Colon (tissue), 2 donors: ENCODE measurements at regions not wholly inside any gene's neighbourhood (a gene's known extent, or its start where the extent isn't known, plus 50 kb on each side); places are given as distances from the start of the nearest gene placed in this dataset.

Experiments
- FAIRE-seq: peaks from 2 replicates; lab custom pipeline; 2012; peaks lifted over from hg19 to GRCh38; lab: Jason Lieb, UNC
- donor health status: control.
- donor health status: control.

DNA sequence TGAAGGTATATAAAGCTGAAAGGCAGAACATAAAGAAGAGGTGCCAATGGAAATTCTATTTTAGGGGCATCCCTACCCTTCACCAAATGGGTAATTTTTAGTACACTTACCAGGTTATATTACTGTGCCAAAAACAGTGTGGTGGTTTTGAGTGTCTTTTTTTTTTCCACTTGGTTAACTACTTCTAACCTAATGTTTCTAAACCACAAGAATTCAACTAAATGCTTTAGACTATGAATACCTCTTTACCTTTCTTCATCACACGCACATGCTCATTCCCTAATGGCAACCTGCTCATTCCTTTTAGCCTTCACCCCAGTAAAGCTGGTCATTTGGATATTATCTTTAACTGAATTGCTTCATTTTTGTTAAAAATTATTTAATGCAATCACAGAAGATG lies 215.6 kb downstream of the PIK3R1 start:
- FAIRE-seq = no peak

- FAIRE-seq = no peak
These were observed 216.2 kb downstream of the PIK3R1 start for GRCh38 chr5:68431601-68432337.

GRCh38 chr5:68432682-68433081 lies 217.1 kb downstream of the PIK3R1 start:
- FAIRE-seq = no peak

GRCh38 chr5:68433526-68433922 lies 218.0 kb downstream of the PIK3R1 start:
- no peak for FAIRE-seq

DNA sequence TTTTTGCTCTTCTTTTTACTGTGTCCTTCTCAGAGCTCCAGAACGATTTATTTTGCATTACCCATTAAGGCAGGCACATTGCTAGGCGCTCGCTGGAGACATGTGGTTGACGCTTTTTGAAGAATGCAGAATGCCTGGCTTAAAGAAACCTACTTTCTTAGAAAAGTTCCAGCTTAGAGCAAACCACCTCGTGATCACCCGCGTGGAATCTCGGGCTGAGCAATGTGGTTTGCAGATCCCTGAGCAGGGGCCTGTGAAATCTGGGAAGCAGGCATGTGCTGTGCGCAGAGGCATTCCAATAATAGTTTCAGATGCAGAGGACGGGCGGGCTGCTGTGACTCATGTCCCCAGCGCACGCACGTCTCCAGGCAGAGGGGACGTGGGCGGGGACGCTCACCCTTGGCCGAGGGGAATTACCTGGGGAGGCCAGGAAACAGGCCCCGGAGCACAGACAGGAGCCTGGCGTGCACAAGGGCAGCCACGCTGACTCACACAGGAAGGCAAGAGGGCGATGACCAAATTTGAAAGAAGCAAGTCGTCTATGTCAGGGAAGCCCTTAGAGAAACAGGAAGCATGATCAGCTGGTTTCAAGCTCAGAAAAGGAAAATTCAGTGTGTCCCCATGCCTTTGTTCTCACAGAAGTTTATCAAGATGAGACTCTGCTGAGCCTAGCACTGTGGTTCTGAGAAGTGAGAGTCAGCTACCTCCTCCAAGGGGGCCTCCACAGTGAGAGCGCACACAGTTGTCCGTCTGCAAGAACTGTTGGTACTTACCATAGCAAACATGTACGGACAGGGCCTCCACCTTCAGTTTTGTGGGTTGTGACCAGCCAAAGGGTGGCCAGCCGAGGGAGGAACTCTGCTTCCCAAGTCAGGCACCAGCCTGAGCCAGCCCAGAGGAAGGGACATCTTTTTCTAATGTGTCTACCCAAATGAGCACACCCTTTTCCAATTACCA lies 218.6 kb downstream of the PIK3R1 start:
- FAIRE-seq = no peak

GRCh38 chr5:68435611-68436010 lies 220.1 kb downstream of the PIK3R1 start:
- FAIRE-seq = no peak

GRCh38 chr5:68436686-68437520 lies 221.3 kb downstream of the PIK3R1 start:
- FAIRE-seq = no peak

- FAIRE-seq = no peak
These were observed 223.3 kb downstream of the PIK3R1 start for GRCh38 chr5:68438876-68439275.

DNA sequence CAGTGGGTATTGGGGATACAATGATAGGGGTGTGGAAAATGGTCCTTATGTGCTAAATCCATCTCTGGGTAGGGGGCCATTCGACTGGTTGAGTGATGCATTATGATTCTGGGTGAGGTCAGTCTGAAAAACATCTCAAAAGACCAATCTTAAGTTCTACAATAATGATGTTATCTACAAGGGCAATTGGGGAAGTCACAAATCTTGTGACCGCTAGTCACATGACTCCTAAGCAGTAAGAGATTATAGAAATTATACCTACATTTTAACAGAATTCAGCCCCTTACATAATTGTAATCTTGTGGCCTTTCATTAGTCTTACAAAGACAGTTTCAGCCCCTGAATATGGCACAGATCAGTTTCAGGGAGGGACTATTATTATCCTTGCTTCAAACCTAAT lies 224.7 kb downstream of the PIK3R1 start:
- FAIRE-seq = no peak

GRCh38 chr5:68440651-68441050 lies 225.1 kb downstream of the PIK3R1 start:
- no peak for FAIRE-seq

- no peak for FAIRE-seq
These were observed 225.9 kb downstream of the PIK3R1 start for GRCh38 chr5:68441309-68442073.

- no peak for FAIRE-seq
These were observed 227.5 kb downstream of the PIK3R1 start for GRCh38 chr5:68443091-68443490.

DNA sequence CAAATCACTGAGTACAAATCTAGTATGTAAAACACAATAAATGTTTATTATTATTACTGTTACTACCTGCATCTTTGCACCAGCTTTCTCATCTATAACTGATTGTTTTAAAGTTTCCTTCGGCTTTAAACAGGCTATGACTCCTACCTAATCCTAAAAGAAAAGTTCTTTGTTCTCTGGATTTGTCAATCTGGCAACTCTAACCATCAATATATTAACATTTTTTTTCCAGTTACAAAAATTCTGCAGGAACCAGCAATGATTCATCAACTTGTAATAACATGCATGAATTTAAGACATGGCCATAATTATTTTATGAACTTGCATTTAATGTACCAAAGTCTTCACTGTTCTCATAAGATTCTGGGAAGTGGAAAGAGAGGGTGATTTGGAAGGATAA lies 228.5 kb downstream of the PIK3R1 start:
- no peak for FAIRE-seq

DNA sequence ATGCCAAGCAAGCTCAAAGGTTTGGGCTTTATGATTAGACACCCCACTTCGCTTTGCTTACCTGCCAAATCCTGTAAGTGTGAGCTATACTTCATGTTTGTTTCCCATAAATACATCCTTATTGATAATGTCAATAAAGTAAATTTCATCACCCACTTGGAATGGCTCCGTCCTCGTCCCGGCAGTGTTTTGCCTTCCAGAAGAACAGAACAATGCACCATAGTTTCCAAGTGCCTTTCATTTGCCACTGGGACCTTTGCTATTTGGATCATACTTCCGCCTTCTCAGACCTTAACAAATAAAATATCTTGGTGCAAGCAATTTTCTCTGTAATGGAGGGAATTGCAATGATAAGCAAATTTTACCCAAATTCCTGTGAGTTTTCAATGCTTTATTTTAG lies 229.3 kb downstream of the PIK3R1 start:
- FAIRE-seq = no peak

GRCh38 chr5:68445257-68446069 lies 229.9 kb downstream of the PIK3R1 start:
- FAIRE-seq = no peak

GRCh38 chr5:68446070-68446357 lies 230.5 kb downstream of the PIK3R1 start:
- no peak for FAIRE-seq

GRCh38 chr5:68446487-68446894 lies 230.9 kb downstream of the PIK3R1 start:
- FAIRE-seq = no peak

DNA sequence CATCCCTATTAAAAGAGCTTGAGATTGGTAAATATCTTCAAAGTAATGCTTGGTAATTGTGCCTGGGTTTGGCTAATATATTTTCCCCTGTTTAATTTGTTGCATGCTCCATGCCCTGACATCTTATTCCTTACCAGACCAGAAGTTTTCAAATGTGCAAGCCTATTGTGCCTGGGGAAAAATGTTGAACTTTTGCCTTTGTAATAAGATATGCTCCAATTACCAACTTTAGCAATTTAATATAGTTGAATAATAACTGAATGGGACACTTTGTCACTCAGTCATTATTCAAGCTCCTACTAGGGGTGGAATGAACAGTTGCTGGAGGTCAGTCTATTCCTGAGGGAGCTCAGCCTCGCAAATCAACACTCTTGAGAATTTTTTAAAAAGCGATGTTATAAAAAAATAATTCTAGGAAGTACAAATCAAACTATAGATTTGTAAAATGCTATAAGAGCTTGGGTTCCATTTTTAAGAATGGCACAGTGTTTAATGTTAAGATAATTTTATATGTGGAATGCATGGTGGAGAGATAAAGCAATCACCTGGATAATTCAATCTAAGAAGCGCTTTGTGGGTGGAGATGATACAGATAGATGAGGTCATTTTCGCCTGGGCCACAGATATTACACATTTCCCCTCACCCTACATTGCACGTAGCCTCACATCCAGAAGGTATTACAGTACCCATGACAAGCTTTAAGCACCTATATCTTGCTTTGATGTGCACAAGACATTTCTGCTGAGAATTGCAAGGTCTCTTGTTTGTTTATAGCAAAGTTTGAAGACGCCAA lies 231.8 kb downstream of the PIK3R1 start:
- FAIRE-seq = no peak

- no peak for FAIRE-seq
These were observed 233.8 kb downstream of the PIK3R1 start for GRCh38 chr5:68449380-68449779.

GRCh38 chr5:68450245-68450852 lies 234.8 kb downstream of the PIK3R1 start:
- no peak for FAIRE-seq
